ENCODE measurements at regions not wholly inside any gene's neighbourhood (a gene's known extent, or its start where the extent isn't known, plus 50 kb on each side); places are given as distances from the start of the nearest gene placed in this dataset.

GRCh38 chr6:90383196-90383822, 86.7 kb upstream of the BACH2 start:
- CTCF ChIA-PET: interaction anchor here (0.7 to 1.2 kb wide), 6 partner anchors 10 to 443 kb away, joined by 3 to 6 read pairs (median 3); no protein-coding TSS in a partner anchor
- DNase-seq: peak; percentile 39
- no peaks in the 10 kb centered on the region for H3K9me3 Mint-ChIP-seq
- H3K4me1 Mint-ChIP-seq: peaks cover 25% of the 10 kb centered on the region
- H3K4me3 Mint-ChIP-seq: no peak overlapping the region
- peak overlapping the region; percentile 4 for H3K27ac Mint-ChIP-seq
- peaks cover 28% of the 10 kb centered on the region for H3K27me3 Mint-ChIP-seq
- no peaks in the 10 kb centered on the region for H3K36me3 Mint-ChIP-seq (ENCODE audit: low read depth)
- POLR2A ChIA-PET: interaction anchor here (0.6 to 1.6 kb wide), 6 partner anchors 10 to 98 kb away, joined by 3 to 5 read pairs (median 4); no protein-coding TSS in a partner anchor

GRCh38 chr6:90382760-90383159, 86.1 kb upstream of the BACH2 start:
- Mint-ChIP-seq H3K27ac (peak overlapping the region; percentile 4), H3K9me3 (no peaks in the 10 kb centered on the region), H3K27me3 (peaks cover 25% of the 10 kb centered on the region), H3K36me3 (ENCODE audit: low read depth) (no peaks in the 10 kb centered on the region), H3K4me1 (peaks cover 22% of the 10 kb centered on the region), H3K4me3 (no peak overlapping the region)
- no peak for DNase-seq
- POLR2A ChIA-PET: interaction anchor here (0.6 to 1.6 kb wide), 6 partner anchors 11 to 98 kb away, joined by 3 to 5 read pairs (median 4); no protein-coding TSS in a partner anchor
- CTCF ChIA-PET: interaction anchor here (0.7 to 1.2 kb wide), 6 partner anchors 10 to 442 kb away, joined by 3 to 6 read pairs (median 3); no protein-coding TSS in a partner anchor

- H3K4me1 Mint-ChIP-seq: peaks cover 2% of the 10 kb centered on the region
- H3K4me3 Mint-ChIP-seq: no peak overlapping the region
- H3K27ac Mint-ChIP-seq: no peak overlapping the region
- DNase-seq: no peak
- no peaks in the 10 kb centered on the region for H3K36me3 Mint-ChIP-seq (ENCODE audit: low read depth)
- H3K27me3 Mint-ChIP-seq: peaks cover 7% of the 10 kb centered on the region
- CTCF ChIA-PET: no interaction called here
- POLR2A ChIA-PET: no interaction called here
- H3K9me3 Mint-ChIP-seq: no peaks in the 10 kb centered on the region
These were observed 79.2 kb upstream of the BACH2 start for GRCh38 chr6:90375681-90376439.

GRCh38 chr6:90374201-90374600, 77.6 kb upstream of the BACH2 start:
- ChIA-PET CTCF (no interaction called here), POLR2A (no interaction called here)
- no peak overlapping the region for H3K4me3 Mint-ChIP-seq

GRCh38 chr6:90372885-90373284, 76.2 kb upstream of the BACH2 start:
- DNase-seq: no peak
- Mint-ChIP-seq H3K27me3 (peaks cover 5% of the 10 kb centered on the region), H3K4me3 (no peak overlapping the region), H3K36me3 (ENCODE audit: low read depth) (no peaks in the 10 kb centered on the region), H3K27ac (no peak overlapping the region), H3K9me3 (peaks cover 2% of the 10 kb centered on the region), H3K4me1 (peaks cover 25% of the 10 kb centered on the region)
- ChIA-PET CTCF (interaction anchor here (1.3 kb wide), 1 partner anchor 106 kb away, joined by 5 read pairs; no protein-coding TSS in a partner anchor), POLR2A (interaction anchor here (1.0 kb wide), 2 partner anchors 15 to 20 kb away, joined by 3 read pairs; no protein-coding TSS in a partner anchor)

More at GRCh38 chr6:90374201-90374600, 77.6 kb upstream of the BACH2 start:
- H3K27me3 Mint-ChIP-seq: peaks cover 5% of the 10 kb centered on the region
- H3K36me3 Mint-ChIP-seq (ENCODE audit: low read depth): no peaks in the 10 kb centered on the region
- peaks cover 17% of the 10 kb centered on the region for H3K4me1 Mint-ChIP-seq
- no peak for DNase-seq
- no peaks in the 10 kb centered on the region for H3K9me3 Mint-ChIP-seq
- no peak overlapping the region for H3K27ac Mint-ChIP-seq

GRCh38 chr6:90372450-90372849, 75.8 kb upstream of the BACH2 start:
- H3K27me3 Mint-ChIP-seq: peaks cover 5% of the 10 kb centered on the region
- no peak overlapping the region for H3K4me3 Mint-ChIP-seq
- no peak overlapping the region for H3K27ac Mint-ChIP-seq
- H3K36me3 Mint-ChIP-seq (ENCODE audit: low read depth): no peaks in the 10 kb centered on the region
- no peak for DNase-seq
- POLR2A ChIA-PET: interaction anchor here (0.8 to 1.0 kb wide), 3 partner anchors 15 to 24 kb away, joined by 3 read pairs; no protein-coding TSS in a partner anchor
- CTCF ChIA-PET: interaction anchor here (1.3 kb wide), 1 partner anchor 107 kb away, joined by 5 read pairs; no protein-coding TSS in a partner anchor
- H3K9me3 Mint-ChIP-seq: peaks cover 4% of the 10 kb centered on the region
- H3K4me1 Mint-ChIP-seq: peaks cover 27% of the 10 kb centered on the region

GRCh38 chr6:90370493-90370959, 73.9 kb upstream of the BACH2 start:
- DNase-seq: no peak
- Mint-ChIP-seq H3K9me3 (peaks cover 4% of the 10 kb centered on the region), H3K4me3 (no peak overlapping the region), H3K27me3 (peaks cover 8% of the 10 kb centered on the region), H3K4me1 (peaks cover 27% of the 10 kb centered on the region), H3K36me3 (ENCODE audit: low read depth) (no peaks in the 10 kb centered on the region), H3K27ac (peak overlapping the region; percentile 1)
- ChIA-PET CTCF (interaction anchor here (0.6 to 1.7 kb wide), 9 partner anchors 11 to 430 kb away, joined by 3 to 6 read pairs (median 3); no protein-coding TSS in a partner anchor), POLR2A (interaction anchor here (0.7 to 1.6 kb wide), 8 partner anchors 13 to 107 kb away, joined by 3 to 4 read pairs (median 3); no protein-coding TSS in a partner anchor)

GRCh38 chr6:90369651-90370050, 73.0 kb upstream of the BACH2 start:
- H3K4me3 Mint-ChIP-seq: no peak overlapping the region
- ChIA-PET CTCF (interaction anchor here (0.6 to 1.8 kb wide), 6 partner anchors 13 to 109 kb away, joined by 3 to 5 read pairs (median 3); no protein-coding TSS in a partner anchor), POLR2A (interaction anchor here (1.0 to 2.3 kb wide), 4 partner anchors 23 to 89 kb away, joined by 3 to 5 read pairs (median 3); no protein-coding TSS in a partner anchor)
- H3K4me1 Mint-ChIP-seq: peaks cover 27% of the 10 kb centered on the region
- H3K9me3 Mint-ChIP-seq: peaks cover 4% of the 10 kb centered on the region
- H3K27ac Mint-ChIP-seq: peak overlapping the region; percentile 11
- H3K27me3 Mint-ChIP-seq: peaks cover 11% of the 10 kb centered on the region
- DNase-seq: no peak
- no peaks in the 10 kb centered on the region for H3K36me3 Mint-ChIP-seq (ENCODE audit: low read depth)

- H3K27ac Mint-ChIP-seq: peak overlapping the region; percentile 11
- H3K4me3 Mint-ChIP-seq: no peak overlapping the region
- peaks cover 27% of the 10 kb centered on the region for H3K4me1 Mint-ChIP-seq
- peaks cover 4% of the 10 kb centered on the region for H3K9me3 Mint-ChIP-seq
- ChIA-PET CTCF (interaction anchor here (0.7 to 1.8 kb wide), 6 partner anchors 19 to 110 kb away, joined by 3 to 5 read pairs (median 3); no protein-coding TSS in a partner anchor), POLR2A (interaction anchor here (0.9 to 2.3 kb wide), 3 partner anchors 29 to 85 kb away, joined by 3 to 5 read pairs (median 5); no protein-coding TSS in a partner anchor)
- H3K27me3 Mint-ChIP-seq: peaks cover 11% of the 10 kb centered on the region
- H3K36me3 Mint-ChIP-seq (ENCODE audit: low read depth): no peaks in the 10 kb centered on the region
- peak; percentile 61 for DNase-seq
These were observed 72.4 kb upstream of the BACH2 start for GRCh38 chr6:90369024-90369519.

GRCh38 chr6:90368601-90369000, 72.0 kb upstream of the BACH2 start:
- CTCF ChIA-PET: interaction anchor here (0.7 to 1.8 kb wide), 4 partner anchors 19 to 110 kb away, joined by 3 to 4 read pairs (median 3); no protein-coding TSS in a partner anchor
- peaks cover 27% of the 10 kb centered on the region for H3K4me1 Mint-ChIP-seq
- H3K27ac Mint-ChIP-seq: peak overlapping the region; percentile 11
- peaks cover 14% of the 10 kb centered on the region for H3K27me3 Mint-ChIP-seq
- POLR2A ChIA-PET: interaction anchor here (0.6 to 2.3 kb wide), 4 partner anchors 10 to 85 kb away, joined by 3 to 5 read pairs (median 4); no protein-coding TSS in a partner anchor
- peaks cover 4% of the 10 kb centered on the region for H3K9me3 Mint-ChIP-seq
- no peak overlapping the region for H3K4me3 Mint-ChIP-seq
- H3K36me3 Mint-ChIP-seq (ENCODE audit: low read depth): no peaks in the 10 kb centered on the region
- DNase-seq: no peak

- H3K4me3 Mint-ChIP-seq: no peak overlapping the region
- no peaks in the 10 kb centered on the region for H3K36me3 Mint-ChIP-seq (ENCODE audit: low read depth)
- H3K27me3 Mint-ChIP-seq: peaks cover 19% of the 10 kb centered on the region
- H3K27ac Mint-ChIP-seq: no peak overlapping the region
- H3K4me1 Mint-ChIP-seq: peaks cover 27% of the 10 kb centered on the region
- DNase-seq: no peak
- POLR2A ChIA-PET: interaction anchor here (0.6 to 2.3 kb wide), 4 partner anchors 9 to 84 kb away, joined by 3 to 5 read pairs (median 4); no protein-coding TSS in a partner anchor
- CTCF ChIA-PET: interaction anchor here (0.7 to 1.1 kb wide), 2 partner anchors 20 to 110 kb away, joined by 3 read pairs; no protein-coding TSS in a partner anchor
- H3K9me3 Mint-ChIP-seq: peaks cover 4% of the 10 kb centered on the region
These were observed 71.4 kb upstream of the BACH2 start for GRCh38 chr6:90368001-90368400.

GRCh38 chr6:90365565-90366219, 69.0 kb upstream of the BACH2 start:
- Mint-ChIP-seq H3K27me3 (peaks cover 15% of the 10 kb centered on the region), H3K27ac (no peak overlapping the region), H3K4me1 (peaks cover 23% of the 10 kb centered on the region), H3K36me3 (ENCODE audit: low read depth) (no peaks in the 10 kb centered on the region), H3K4me3 (no peak overlapping the region), H3K9me3 (peaks cover 4% of the 10 kb centered on the region)
- CTCF ChIA-PET: no interaction called here
- DNase-seq: no peak
- POLR2A ChIA-PET: interaction anchor here (0.8 kb wide), 1 partner anchor 108 kb away, joined by 3 read pairs; no protein-coding TSS in a partner anchor

Data from activated CD4-positive, alpha-beta memory T cell treated with anti-CD3 and anti-CD28 coated beads, Interleukin-2, amount 10 ng/mL, durations not matched to agents 7 days and 5 days (primary cell).